GM23338 (cell line): ENCODE measurements at regions not wholly inside any gene's neighbourhood (a gene's known extent, or its start where the extent isn't known, plus 50 kb on each side); places are given as distances from the start of the nearest gene placed in this dataset.

Source experiments
- ATAC-seq: fragments of 200-7000 bp; cut with Tn5 transposase; 3 replicates; pipeline ENCODE4 v1.9.1; 2020
- DNase-seq: peaks from one replicate; pipeline ENCODE4 v3.0.0-alpha.2; 2015; ENCODE audit warnings: low spot score
- H2AFZ ChIP-seq: fragments of 200-600 bp; sonication (generic); 2 replicates; pipeline ENCODE4 v1.8.0; 2016; ENCODE audit warnings: antibody characterized with exemption, mild to moderate bottlenecking, moderate library complexity
- H3F3A ChIP-seq: fragments of 200-600 bp; sonication (generic); replicated peaks from 2 replicates; pipeline ENCODE4 v1.8.0; 2017; ENCODE audit warnings: antibody characterized with exemption, mixed run types, low read depth
- H3K27ac ChIP-seq: fragments of 200-600 bp; sonication (generic); 2 replicates; pipeline ENCODE4 v1.6.1; 2016; ENCODE audit warnings: low read depth
- H3K27me3 ChIP-seq: fragments of 200-600 bp; sonication (generic); 2 replicates; pipeline ENCODE4 v1.8.0; 2016; ENCODE audit warnings: mild to moderate bottlenecking, mixed run types, moderate library complexity; ENCODE audit not compliant: insufficient read depth
- H3K36me3 ChIP-seq: fragments of 200-600 bp; sonication (generic); 2 replicates; pipeline ENCODE4 v1.8.0; 2016; ENCODE audit warnings: mild to moderate bottlenecking; ENCODE audit not compliant: insufficient read depth
- H3K4me1 ChIP-seq: fragments of 200-600 bp; sonication (generic); 2 replicates; pipeline ENCODE4 v1.8.0; 2016; ENCODE audit warnings: mild to moderate bottlenecking, moderate library complexity; ENCODE audit not compliant: insufficient read depth
- H3K4me2 ChIP-seq: fragments of 200-600 bp; sonication (generic); 2 replicates; pipeline ENCODE4 v1.7.1; 2017; ENCODE audit warnings: mixed run types
- H3K4me3 ChIP-seq: fragments of 200-600 bp; sonication (generic); 2 replicates; pipeline ENCODE4 v1.6.1; 2016; ENCODE audit warnings: mixed run types
- H3K79me2 ChIP-seq: fragments of 200-600 bp; sonication (generic); replicated peaks from 2 replicates; pipeline ENCODE4 v1.8.0; 2017; ENCODE audit warnings: mild to moderate bottlenecking; ENCODE audit not compliant: insufficient read depth
- H3K9me2 ChIP-seq: fragments of 200-600 bp; sonication (generic); 2 replicates; pipeline ENCODE4 v1.8.0; 2017; ENCODE audit not compliant: insufficient read depth
- H4K20me1 ChIP-seq: fragments of 200-600 bp; sonication (generic); replicated peaks from 2 replicates; pipeline ENCODE4 v1.8.0; 2017; ENCODE audit warnings: mild to moderate bottlenecking; ENCODE audit not compliant: insufficient read depth
- H3K27ac Mint-ChIP-seq: 2 replicates; pipeline ENCODE4 v1.8.0; 2020; ENCODE audit warnings: inconsistent platforms, mild to moderate bottlenecking, moderate library complexity, mixed read lengths
- H3K27me3 Mint-ChIP-seq: 3 replicates; pipeline ENCODE4 v1.8.0; 2022; ENCODE audit warnings: low read depth, mild to moderate bottlenecking, moderate library complexity, mixed read lengths, inconsistent platforms; ENCODE audit not compliant: insufficient read depth, poor library complexity
- H3K36me3 Mint-ChIP-seq: 3 replicates; pipeline ENCODE4 v1.8.0; 2021; ENCODE audit warnings: low read depth, mild to moderate bottlenecking, inconsistent platforms, moderate library complexity, mixed read lengths
- H3K4me1 Mint-ChIP-seq: 3 replicates; pipeline ENCODE4 v1.8.0; 2020; ENCODE audit warnings: mild to moderate bottlenecking, inconsistent platforms, mixed read lengths
- H3K4me3 Mint-ChIP-seq: 3 replicates; pipeline ENCODE4 v1.8.0; 2021; ENCODE audit warnings: moderate library complexity, mild to moderate bottlenecking, inconsistent platforms, mixed read lengths
- H3K9me3 Mint-ChIP-seq: 3 replicates; pipeline ENCODE4 v1.8.0; 2020; ENCODE audit warnings: moderate library complexity, mild to moderate bottlenecking, inconsistent platforms, mixed read lengths
- CREB1 ChIP-seq: fragments of 250-450 bp; sonication (Bioruptor Pico); IDR thresholded peaks from 2 replicates; pipeline ENCODE4 v1.5.0; 2020; ENCODE audit warnings: low read depth, mild to moderate bottlenecking, moderate library complexity
- ETS1 ChIP-seq: IDR thresholded peaks from 2 replicates; pipeline ENCODE4 v1.6.1; 2016; ENCODE audit warnings: antibody characterized with exemption
- JUNB ChIP-seq: IDR thresholded peaks from one replicate; pipeline ENCODE4 v1.6.1; 2016; ENCODE audit warnings: antibody characterized with exemption; ENCODE audit not compliant: unreplicated experiment
- NANOG ChIP-seq: IDR thresholded peaks from 2 replicates; pipeline ENCODE4 v1.6.1; 2016; ENCODE audit warnings: antibody characterized with exemption, borderline replicate concordance
- POLR2AphosphoS5 ChIP-seq: IDR thresholded peaks from 2 replicates; pipeline ENCODE4 v1.6.1; 2016; ENCODE audit warnings: antibody characterized with exemption, low read depth
- REST ChIP-seq: IDR thresholded peaks from one replicate; pipeline ENCODE4 v1.6.1; 2018; ENCODE audit warnings: antibody characterized with exemption; ENCODE audit not compliant: unreplicated experiment
- ZNF331 ChIP-seq: fragments of 250-450 bp; sonication (Bioruptor Pico); IDR thresholded peaks from 2 replicates; pipeline ENCODE4 v1.5.0; 2020; ENCODE audit warnings: low read depth, mild to moderate bottlenecking, moderate library complexity
- ZNF462 ChIP-seq: fragments of 250-450 bp; sonication (Bioruptor Pico); IDR thresholded peaks from 2 replicates; pipeline ENCODE4 v1.5.0; 2020; ENCODE audit warnings: mild to moderate bottlenecking, moderate library complexity

GRCh38 chrX:134181275-134181660 is 55.7 kb upstream of the CCDC160 start (continued):
- TF ChIP-seq REST, result no peak
- TF ChIP-seq ETS1, result no peak
- no peak for TF ChIP-seq ZNF331 (CRISPR knock-in tag)
- no peak for TF ChIP-seq JUNB
- no peak for TF ChIP-seq POLR2AphosphoS5
- TF ChIP-seq NANOG, result no peak

- H3K4me1 ChIP-seq, result peaks cover 39% of the 10 kb centered on the region
- no peak overlapping the region for H3K27ac Mint-ChIP-seq
- DNase-seq, result no peak
- TF ChIP-seq ZNF462 (CRISPR knock-in tag) (no peak), NANOG (no peak), CREB1 (no peak), REST (no peak), ETS1 (no peak)
Measured at GRCh38 chrX:134183665-134184064, 53.3 kb upstream of the CCDC160 start.

More at GRCh38 chrX:134183665-134184064, 53.3 kb upstream of the CCDC160 start:
- no peaks in the 10 kb centered on the region for H3K36me3 ChIP-seq
- no peaks in the 10 kb centered on the region for H3K9me3 Mint-ChIP-seq
- ATAC-seq, result no peak
- no peak overlapping the region for H2AFZ ChIP-seq
- H3K27me3 Mint-ChIP-seq, result no peaks in the 10 kb centered on the region
- no peaks in the 10 kb centered on the region for H4K20me1 ChIP-seq
- H3K4me1 Mint-ChIP-seq, result peaks cover 56% of the 10 kb centered on the region
- no peak overlapping the region for H3K4me3 Mint-ChIP-seq
- H3K4me2 ChIP-seq, result no peak overlapping the region
- no peaks in the 10 kb centered on the region for H3K36me3 Mint-ChIP-seq
- H3K9me2 ChIP-seq, result no peaks in the 10 kb centered on the region
- H3F3A ChIP-seq, result no peaks in the 10 kb centered on the region
- 0 out of 2 replicates have a peak, but pooled peaks cover 3% of the 10 kb centered on the region for H3K27me3 ChIP-seq
- H3K4me3 ChIP-seq, result no peak overlapping the region
- no peak overlapping the region for H3K27ac ChIP-seq
- H3K79me2 ChIP-seq, result no peaks in the 10 kb centered on the region
